BJ (cell line): ENCODE measurements at regions not wholly inside any gene's neighbourhood (a gene's known extent, or its start where the extent isn't known, plus 50 kb on each side); places are given as distances from the start of the nearest gene placed in this dataset.
"Not testable (repeated sequence)": the region's sequence is repeated elsewhere in the genome, so short reads cannot be mapped to it uniquely, and the experiment has no call there.

Experiments used
- CTCF ChIA-PET: fragments of 350-600 bp; formaldehyde crosslinking; extraction: SDS; loops from one replicate; lab custom pipeline; 2021; ENCODE audit warnings: antibody characterized with exemption, inconsistent platforms; lab: Yijun Ruan, JAX
- POLR2A ChIA-PET: fragments of 300-600 bp; sonication (Branson Sonifier 250); formaldehyde crosslinking; extraction: SDS; loops from one replicate; lab custom pipeline; 2021; ENCODE audit warnings: antibody characterized with exemption; lab: Charles Lee
- DNase-seq: peaks from one replicate; pipeline ENCODE4 v3.0.0-alpha.2; 2011; ENCODE audit warnings: low read depth
- H3K27me3 ChIP-seq: 2 replicates; pipeline ENCODE4 v1.6.0; 2011; ENCODE audit warnings: low read length; ENCODE audit not compliant: control insufficient read depth, insufficient read depth
- H3K36me3 ChIP-seq: 2 replicates; pipeline ENCODE4 v1.5.1; 2011; ENCODE audit warnings: low read length; ENCODE audit not compliant: control insufficient read depth, insufficient read depth
- H3K4me3 ChIP-seq: 2 replicates; pipeline ENCODE4 v1.5.1; 2011; ENCODE audit warnings: low read depth, mild to moderate bottlenecking, control low read depth, low read length
- TF ChIP-seq, protein P1 (sequence below): IDR thresholded peaks from 2 replicates; pipeline ENCODE4 v1.5.1; 2011; ENCODE audit warnings: low read depth, mild to moderate bottlenecking, control low read depth, inconsistent platforms, low read length, moderate library complexity; ENCODE audit not compliant: insufficient read depth

DNA sequence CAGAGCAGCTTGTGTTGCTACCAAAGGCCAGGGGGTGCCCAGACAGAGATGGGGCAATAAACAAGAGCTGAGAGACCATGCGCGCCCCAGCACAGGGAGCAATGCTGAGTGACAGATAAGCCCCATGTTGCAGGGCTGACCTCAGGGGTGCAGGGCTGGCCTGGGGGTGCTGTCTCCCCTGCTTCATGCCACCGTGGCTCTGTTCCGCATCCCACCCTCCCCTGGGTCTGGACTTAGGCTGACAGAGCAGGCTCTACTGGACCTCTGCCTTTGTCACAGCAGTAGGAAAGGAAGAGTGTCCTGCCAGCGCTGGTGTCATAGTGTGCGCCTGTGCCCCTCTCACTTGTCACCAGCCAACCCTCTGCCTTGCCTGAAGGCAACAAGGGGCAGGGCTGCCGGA is 67.4 kb upstream of the IQSEC1 start:
- no peak for DNase-seq
- ChIA-PET CTCF (interaction anchor here (0.7 kb wide), 1 partner anchor 29 kb away, joined by 3 read pairs; no protein-coding TSS in a partner anchor), POLR2A (no interaction called here)
- TF ChIP-seq, protein P1, sequence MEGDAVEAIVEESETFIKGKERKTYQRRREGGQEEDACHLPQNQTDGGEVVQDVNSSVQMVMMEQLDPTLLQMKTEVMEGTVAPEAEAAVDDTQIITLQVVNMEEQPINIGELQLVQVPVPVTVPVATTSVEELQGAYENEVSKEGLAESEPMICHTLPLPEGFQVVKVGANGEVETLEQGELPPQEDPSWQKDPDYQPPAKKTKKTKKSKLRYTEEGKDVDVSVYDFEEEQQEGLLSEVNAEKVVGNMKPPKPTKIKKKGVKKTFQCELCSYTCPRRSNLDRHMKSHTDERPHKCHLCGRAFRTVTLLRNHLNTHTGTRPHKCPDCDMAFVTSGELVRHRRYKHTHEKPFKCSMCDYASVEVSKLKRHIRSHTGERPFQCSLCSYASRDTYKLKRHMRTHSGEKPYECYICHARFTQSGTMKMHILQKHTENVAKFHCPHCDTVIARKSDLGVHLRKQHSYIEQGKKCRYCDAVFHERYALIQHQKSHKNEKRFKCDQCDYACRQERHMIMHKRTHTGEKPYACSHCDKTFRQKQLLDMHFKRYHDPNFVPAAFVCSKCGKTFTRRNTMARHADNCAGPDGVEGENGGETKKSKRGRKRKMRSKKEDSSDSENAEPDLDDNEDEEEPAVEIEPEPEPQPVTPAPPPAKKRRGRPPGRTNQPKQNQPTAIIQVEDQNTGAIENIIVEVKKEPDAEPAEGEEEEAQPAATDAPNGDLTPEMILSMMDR, result no peak
- Histone ChIP-seq H3K36me3 (no peaks in the 10 kb centered on the region), H3K27me3 (no peaks in the 10 kb centered on the region; the same call in none of the 2 replicates), H3K4me3 (no peak overlapping the region)

DNA sequence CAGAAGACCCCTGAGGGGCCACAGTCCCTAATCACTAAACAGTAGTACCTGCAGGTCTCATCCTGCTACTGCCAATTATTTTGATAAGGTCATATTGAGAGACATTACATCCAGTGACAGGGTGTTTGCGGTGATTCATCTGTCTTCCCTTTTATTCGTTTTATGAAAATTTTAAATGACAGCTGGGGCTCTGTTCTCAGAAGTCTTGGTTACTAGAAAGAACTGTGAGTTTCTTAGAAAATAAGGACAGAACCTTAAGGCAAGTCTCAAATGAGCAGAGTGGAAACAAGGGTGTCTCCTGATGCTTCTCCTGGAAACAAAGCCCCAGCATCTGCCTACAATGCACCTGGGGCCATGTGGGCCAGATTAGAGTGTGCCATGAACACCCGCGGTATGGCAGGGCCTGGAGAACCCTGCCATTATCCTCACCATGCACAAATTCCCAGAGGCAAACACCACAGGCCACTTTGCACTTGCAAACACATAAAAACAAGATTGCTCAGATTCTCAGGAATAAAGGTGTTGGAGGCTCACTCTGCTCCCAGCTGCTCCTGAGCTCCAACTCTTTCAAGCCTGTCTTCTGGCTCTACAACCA is 66.3 kb upstream of the IQSEC1 start:
- TF ChIP-seq, protein P1, result no peak
- no peaks in the 10 kb centered on the region for H3K36me3 ChIP-seq
- H3K27me3 ChIP-seq, result no peaks in the 10 kb centered on the region; the same call in none of the 2 replicates
- POLR2A ChIA-PET, result no interaction called here
- DNase-seq, result no peak
- CTCF ChIA-PET, result interaction anchor here (0.5 kb wide), 1 partner anchor 323 kb away, joined by 3 read pairs; no protein-coding TSS in a partner anchor
- no peak overlapping the region for H3K4me3 ChIP-seq

- Histone ChIP-seq H3K4me3 (no peak overlapping the region), H3K36me3 (no peaks in the 10 kb centered on the region), H3K27me3 (no peaks in the 10 kb centered on the region; the same call in none of the 2 replicates)
- ChIA-PET POLR2A (no interaction called here), CTCF (no interaction called here)
- TF ChIP-seq, protein P1, result no peak
- no peak for DNase-seq
These were observed 65.6 kb upstream of the IQSEC1 start for GRCh38 chr3:13138833-13139145.

DNA sequence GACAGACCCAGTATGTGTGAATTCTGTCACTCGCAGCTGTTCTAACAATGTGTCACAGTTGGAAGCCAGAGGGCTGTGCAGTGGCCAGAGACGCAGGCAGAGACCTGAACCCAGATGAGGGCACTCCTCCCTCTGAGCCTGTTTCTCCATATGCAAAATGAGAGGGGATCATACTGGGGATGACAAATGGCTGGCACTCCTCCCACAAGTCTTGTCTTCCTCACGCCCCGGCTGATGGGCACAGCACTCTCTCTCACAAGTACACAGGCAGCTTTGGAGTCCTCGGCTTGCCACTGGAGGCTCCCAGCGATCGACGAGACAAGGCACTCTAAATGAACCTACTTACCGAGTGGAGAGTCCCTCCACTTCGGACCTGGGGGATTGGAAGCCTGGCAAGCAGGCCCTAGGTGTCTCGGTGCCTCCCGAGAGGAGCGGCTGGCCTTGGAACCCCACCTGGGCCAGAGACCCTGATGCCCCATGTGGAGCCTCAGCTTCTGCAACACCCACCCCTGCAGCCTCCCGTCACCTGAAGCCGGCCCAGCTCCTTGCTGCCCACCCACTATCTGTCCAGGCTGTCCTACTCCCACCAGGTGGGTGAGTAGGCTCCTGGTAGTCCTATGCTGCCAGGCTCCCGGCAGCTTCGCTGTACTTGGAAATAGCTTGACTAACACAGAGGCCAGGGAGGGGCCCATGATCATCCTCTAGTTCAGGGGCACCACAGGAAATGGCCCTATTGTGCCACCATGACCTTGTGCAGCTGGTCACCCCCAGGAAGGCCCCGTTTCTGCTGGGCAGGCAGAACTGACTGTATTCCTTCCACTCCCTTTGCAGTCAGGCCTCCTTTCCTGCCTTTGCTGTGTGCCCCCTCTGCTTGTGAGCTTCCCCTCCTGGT is 65.0 kb upstream of the IQSEC1 start:
- no peak for DNase-seq
- no peak overlapping the region for H3K4me3 ChIP-seq

GRCh38 chr3:13136848-13137247 is 63.6 kb upstream of the IQSEC1 start:
- H3K4me3 ChIP-seq, CTCF ChIA-PET, H3K27me3 ChIP-seq, H3K36me3 ChIP-seq, POLR2A ChIA-PET, DNase-seq: not testable (repeated sequence)

More for the DNA sequence above, 65.0 kb upstream of the IQSEC1 start:
- H3K36me3 ChIP-seq, result no peaks in the 10 kb centered on the region
- POLR2A ChIA-PET, result no interaction called here
- TF ChIP-seq, protein P1, result no peak
- CTCF ChIA-PET, result no interaction called here
- H3K27me3 ChIP-seq, result peaks cover 1% of the 10 kb centered on the region
